ENCODE measurements at regions not wholly inside any gene's neighbourhood (a gene's known extent, or its start where the extent isn't known, plus 50 kb on each side); places are given as distances from the start of the nearest gene placed in this dataset.
"Not testable (repeated sequence)": the region's sequence is repeated elsewhere in the genome, so short reads cannot be mapped to it uniquely, and the experiment has no call there.

- DNase-seq = no peak
Measured at GRCh38 chr6:137307163-137307854, 88.1 kb upstream of the IFNGR1 start.

DNA sequence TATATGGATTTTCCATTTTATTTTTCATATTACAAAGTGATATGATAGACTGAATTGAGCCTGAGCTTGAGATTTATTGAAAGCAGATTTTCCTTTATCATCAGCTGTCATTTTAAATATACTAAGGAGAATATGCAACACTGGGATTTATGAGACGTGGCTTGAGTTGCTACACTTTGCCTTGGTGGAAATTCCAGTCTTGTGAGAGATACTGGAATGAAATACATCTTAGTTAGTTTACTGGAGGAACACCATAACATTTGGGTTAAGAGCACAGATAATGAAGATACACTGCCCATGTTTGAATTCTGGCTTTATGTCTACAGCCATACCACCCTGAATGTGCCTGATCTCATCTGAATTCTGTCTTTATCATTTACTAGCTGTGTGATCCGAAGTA lies 86.5 kb upstream of the IFNGR1 start:
- no peak for DNase-seq

DNA sequence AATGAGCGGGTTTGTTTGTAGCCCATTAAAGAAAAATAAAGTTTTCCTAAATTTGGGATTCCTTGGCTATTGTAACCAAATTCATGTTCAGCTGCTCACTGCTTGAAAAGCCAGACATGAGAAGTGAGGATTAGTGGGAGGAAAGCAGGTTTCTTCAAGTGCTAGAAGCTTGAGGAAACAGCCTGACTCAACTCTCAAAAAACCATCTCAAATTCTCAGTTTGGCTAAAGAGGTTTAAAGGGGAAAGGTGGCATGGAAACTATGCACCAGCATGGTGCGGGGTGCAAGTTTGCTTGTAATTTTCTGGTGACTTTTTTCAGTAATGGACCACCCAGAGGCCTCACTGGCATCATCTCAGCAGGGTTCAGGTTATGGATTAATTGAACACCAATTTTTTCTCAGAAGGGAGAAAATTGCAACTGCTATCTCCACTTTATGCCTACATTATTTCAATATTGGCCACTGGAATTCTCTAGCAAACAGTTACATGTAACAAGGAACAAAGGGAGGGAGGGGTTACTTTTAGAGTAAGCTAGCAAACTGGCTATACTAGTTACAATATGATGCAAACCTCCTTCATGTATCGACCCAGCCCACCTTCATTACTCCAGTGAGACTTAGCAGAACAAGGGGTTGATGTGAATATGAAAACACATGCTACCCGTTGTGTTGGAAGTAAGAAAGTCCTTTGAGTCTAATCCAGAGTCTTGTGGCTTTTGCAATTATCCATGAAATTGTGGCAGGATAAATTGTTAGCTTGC lies 85.0 kb upstream of the IFNGR1 start:
- no peak for DNase-seq

DNA sequence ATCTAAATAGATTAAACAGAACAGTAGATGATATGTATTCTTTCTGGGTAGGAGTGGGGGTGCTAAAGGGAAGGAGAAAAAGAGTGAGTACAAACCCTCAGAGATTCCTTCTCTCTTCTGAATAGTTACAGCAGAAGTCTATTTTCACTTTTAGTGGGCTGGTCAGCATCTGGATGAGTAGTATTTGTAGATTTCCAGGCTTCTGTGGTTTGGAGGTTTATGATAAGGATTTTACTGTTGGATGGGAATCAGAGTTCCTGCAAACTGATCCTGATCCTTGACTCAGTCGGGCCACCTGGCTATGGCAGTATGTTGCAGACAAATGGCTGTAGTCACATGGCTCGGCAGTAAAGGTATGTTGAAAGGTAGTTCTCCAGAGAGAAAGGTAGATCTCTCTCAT lies 84.3 kb upstream of the IFNGR1 start:
- no peak for DNase-seq

GRCh38 chr6:137299681-137300080 lies 80.5 kb upstream of the IFNGR1 start:
- no peak for DNase-seq

DNA sequence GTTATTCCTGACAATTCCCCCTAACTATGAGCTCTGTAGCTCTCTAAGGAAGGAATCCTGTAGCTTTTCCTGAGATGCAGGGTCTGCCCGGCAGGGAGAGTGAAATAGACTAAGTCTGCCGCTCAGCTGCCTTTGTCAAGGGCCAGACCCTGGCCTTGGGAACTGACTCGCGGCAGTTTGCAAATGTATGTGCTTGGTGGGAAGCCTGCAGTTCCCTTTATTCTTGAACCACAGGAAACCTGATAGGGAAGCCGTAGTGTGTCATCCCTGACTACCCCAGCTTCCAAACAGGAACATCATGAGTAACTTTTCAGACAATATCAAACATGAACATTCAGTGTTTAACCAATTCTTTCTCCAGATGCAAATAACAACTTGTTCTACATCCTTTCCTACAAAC lies 78.7 kb upstream of the IFNGR1 start:
- peak; percentile 41 for DNase-seq

- not testable (repeated sequence) for DNase-seq
Measured at GRCh38 chr6:137292326-137292725, 73.1 kb upstream of the IFNGR1 start.

GRCh38 chr6:137291441-137291840 lies 72.3 kb upstream of the IFNGR1 start:
- DNase-seq = peak; percentile 52

DNA sequence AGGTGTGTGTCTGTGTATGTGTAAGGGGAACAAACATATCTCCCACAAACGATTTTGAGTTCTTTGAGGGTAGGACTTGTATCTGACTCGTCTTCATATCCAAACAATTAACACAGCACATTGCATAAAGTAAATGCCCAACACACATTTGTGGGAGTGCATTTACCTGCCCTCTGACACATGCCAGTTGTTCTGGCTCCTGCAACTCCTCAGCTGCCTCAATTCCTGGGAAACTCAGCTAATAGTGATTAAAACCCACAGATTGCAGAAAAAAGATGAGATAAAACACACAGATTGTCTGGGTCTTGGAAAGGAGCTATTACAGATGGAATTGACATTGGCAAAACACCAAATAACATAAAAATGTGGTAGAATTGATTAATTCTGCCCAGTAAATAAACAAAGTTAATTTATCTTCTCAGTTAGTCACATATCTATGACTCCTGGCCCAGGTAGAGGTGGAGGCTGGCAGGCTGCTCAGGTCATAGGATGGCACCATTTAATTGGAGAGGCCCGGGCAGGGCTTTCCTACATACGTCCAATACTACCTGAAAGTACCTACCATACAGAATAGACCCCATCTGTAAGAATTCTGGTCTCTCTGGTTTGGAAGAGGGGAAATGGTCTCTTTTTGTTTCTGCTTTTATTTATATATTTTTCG lies 71.5 kb upstream of the IFNGR1 start:
- DNase-seq = no peak

DNA sequence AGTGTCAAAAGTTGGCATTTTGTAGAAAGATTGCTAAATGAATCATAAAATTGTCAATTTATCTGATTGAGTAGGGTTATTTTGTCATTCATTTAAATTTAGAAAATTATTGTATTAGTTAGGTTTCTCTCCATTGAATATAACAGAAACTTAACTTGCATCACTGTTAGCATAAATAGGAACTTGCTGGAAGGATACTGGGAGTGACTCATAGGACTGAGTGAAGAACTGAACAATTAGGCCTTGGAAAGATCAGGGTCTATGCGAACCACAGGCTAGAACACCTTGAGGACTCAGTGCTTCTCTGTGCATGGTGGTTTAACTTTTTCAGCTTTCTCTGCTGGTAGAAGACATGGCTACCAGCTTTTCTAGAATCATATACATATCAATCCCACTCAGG lies 67.7 kb upstream of the IFNGR1 start:
- no peak for DNase-seq

- DNase-seq = no peak
Measured at GRCh38 chr6:137286368-137286767, 67.2 kb upstream of the IFNGR1 start.

DNA sequence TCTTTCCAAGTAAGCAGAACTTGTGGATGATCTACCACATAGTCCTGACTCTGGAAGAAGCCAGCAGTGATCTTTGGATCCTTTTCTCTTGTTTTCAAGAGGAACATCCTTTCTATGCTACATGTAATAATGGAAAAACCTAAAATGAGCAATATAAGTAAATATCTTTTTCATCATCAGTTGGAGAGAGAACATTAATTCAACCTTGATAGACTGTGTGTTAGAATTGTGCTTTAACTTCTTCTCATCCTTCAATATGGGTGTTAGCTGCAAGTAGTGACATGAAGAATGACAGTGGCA lies 65.6 kb upstream of the IFNGR1 start:
- DNase-seq = no peak

DNA sequence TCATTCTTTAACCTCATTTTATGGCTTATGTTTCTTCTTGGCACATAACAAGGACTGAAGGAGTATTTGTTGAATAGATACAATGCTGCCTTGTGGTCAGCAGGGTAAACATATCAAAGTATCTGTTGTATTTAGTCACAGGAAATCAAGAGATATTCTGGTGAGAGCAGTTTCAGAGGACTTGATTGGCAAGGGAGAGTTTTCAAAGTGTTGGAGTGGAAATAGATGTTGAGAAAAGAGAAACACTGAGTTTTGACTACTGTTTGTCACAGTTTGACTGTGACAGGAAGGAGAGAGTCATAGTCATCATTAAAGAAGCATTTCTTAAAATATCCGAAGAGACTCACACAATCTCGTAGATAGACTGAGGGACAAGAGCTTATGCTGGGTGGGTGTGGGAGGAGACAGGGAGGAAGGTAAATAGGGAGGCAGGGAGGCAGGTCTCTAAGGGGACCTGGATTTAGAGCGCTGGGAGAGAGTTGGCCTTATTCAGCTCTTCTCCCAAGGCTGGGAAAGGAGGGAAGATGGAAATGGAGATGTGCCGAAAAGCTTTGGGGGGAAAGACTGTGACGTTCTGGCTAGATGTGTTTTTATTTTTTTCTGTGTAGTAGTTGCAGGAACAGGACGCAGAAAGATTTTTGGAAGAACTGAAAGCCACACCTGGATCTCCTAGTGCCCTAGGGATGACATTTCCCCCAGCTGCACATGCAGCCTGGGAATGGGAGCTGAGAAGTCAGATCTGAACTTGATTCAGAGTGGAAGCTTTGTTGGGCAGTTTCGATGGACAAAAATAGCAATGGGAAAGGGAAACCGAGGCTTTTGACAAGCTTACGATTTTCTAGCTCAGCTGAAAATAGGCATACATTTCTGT lies 65.0 kb upstream of the IFNGR1 start:
- DNase-seq = no peak

- no peak for DNase-seq
Measured at GRCh38 chr6:137283080-137283479, 63.9 kb upstream of the IFNGR1 start.

GRCh38 chr6:137282254-137282653 lies 63.1 kb upstream of the IFNGR1 start:
- DNase-seq = no peak

DNA sequence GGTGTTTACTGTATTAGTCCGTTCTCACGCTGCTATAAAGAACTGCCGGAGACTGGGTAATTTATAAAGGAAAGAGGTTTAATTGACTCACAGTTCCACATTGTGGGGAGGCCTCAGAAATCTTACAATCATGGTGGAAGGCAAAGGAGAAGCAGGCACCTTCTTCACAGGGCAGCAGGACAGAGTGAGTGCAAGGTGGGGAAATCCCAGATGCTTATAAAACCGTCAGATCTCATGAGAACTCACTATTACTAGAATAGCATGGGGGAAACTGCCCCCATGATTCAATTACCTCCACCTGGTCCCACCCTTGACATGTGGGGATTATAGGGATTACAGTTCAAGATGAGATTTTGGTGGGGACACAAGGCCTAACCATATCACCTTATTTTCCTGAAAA lies 60.1 kb upstream of the IFNGR1 start:
- DNase-seq = not testable (repeated sequence)

DNA sequence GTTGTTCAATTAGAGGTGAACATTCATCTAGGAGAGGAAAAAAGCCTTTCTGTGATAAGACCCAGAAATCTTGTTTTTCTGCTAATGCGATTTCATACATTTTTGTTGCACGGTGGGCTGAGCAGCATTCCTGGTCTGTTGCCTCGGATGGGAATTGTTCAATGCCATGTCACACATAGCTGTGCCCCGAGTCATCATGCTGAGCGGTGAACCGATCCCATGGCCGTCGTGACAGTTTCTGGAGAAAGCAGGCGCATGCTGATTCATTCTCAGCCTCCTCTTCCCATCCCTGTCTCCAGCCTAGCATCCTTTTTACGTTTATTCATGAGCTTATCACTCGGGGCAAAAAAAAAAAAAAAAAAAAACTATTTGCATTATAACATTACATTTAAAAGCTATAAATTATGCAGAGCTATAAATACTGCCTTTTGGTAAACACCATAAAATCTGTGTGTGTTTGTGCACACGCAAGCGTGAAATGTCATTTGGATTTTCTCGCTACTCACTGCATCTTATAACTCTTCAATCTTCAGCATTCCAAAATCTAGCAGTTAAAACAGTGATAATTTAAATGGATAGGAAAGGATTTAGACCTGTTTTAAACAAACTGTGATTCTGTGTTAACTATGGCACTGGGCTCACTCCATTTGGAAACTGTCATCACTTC lies 58.9 kb upstream of the IFNGR1 start:
- no peak for DNase-seq

GRCh38 chr6:137272403-137272802 lies 53.2 kb upstream of the IFNGR1 start:
- DNase-seq = no peak

DNA sequence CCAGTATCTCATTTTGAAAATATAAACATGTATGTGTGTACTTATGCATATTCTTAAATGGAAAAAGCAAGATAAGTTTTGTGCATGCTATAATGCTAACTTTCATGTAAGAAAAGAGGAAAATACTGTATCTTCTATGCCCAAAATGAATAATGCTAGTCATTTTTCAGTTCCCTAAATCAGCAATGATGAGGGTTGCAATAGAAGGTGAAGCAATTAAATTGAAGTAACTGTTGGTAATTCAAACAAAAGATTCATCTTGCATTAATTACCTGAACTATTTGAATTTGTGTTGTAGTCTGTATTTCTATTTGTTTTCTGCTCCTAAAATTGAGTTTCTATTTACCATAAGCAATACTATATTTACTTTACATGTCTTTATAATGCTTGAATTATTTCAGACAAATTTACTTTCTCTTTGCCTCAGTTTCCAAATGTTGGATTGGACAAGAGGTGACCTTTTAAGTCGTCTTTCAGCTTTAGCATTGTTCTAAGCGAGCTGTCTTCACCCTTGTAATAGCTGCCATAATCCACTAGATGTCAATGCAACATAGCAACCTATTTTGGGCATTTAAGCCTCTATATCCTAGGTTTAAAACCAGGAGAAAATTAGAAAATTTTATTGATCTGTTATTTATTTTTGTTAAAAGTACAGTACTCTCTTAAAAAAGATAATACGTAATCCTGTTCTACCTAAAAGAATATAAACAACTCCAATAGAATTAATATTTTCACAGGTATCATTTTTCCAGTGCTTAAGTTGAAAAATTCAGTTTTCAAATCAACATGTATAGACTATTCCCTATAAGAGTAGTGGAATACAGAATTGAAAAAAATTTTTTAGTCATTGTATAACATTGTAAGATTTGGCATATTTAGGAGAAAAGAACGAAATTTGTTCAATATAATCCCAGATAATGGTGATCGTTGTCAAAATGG lies 52.3 kb upstream of the IFNGR1 start:
- DNase-seq = peak; percentile 32

DNA sequence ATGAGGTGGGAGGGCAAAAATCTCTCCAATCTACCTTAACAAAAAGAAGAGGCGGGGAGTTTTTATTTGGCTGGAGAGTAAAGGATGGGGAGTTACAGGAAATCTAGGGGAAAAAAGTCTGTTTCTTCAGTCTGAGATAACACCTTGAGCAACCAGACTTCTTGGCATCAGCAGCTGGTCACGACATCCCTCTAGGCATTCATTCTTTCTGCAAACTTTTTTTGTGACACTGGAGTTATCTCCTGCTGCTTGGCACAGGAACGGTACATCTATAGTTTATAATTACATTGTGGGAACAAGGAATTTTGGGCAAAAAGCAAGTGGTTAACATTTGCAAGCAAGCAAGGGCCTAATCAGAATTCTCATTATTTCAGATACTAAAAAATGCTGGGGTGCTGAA lies 50.6 kb upstream of the IFNGR1 start:
- DNase-seq = no peak

DNA sequence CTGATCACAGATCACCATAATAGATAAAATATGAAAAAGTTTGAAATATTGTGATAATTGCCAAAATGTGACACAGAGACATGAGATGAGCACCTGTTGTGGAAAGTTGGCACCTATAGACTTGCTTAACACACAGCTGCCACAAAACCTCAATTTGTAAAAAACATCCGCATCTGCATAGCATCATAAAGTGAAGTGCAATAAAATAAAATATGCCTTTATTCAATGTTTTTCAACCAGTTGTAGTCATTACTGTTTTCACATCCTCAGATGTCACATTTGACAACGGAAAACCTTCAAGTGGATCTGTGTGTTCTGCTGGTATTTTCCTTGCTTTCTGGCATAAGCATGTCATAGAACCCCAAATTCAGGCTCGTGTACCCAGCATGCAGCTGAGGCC lies 50.2 kb upstream of the IFNGR1 start:
- DNase-seq = no peak
